Dedifferentiated amniotic fluid mesenchymal stem cell (primary cell): ENCODE measurements at regions not wholly inside any gene's neighbourhood (a gene's known extent, or its start where the extent isn't known, plus 50 kb on each side); places are given as distances from the start of the nearest gene placed in this dataset.

Experiments
- DNase-seq: peaks from one replicate; pipeline ENCODE4 v3.0.0-alpha.2; 2016; ENCODE audit errors: extremely low spot score

GRCh38 chr2:212619954-212620353 lies 81.4 kb upstream of the ERBB4 start:
- DNase-seq = no peak

DNA sequence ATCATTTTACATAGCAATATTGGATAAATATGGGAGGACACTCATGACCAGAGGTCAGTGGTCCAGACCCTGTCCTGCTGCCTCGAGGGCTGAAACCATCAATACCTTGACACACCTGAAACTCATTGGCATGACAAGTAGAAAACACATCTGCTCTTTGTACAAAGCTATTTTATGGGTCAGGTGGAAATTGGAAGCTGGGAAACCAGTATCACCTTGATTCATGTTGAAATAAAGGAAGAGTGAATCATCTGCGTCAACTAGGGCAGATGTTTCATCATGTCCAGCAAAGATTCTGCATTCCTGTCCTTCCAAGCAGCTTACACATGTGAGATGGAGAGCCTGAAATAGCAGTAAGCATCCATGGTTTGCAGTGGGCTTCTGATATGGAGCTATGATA lies 80.0 kb upstream of the ERBB4 start:
- no peak for DNase-seq

DNA sequence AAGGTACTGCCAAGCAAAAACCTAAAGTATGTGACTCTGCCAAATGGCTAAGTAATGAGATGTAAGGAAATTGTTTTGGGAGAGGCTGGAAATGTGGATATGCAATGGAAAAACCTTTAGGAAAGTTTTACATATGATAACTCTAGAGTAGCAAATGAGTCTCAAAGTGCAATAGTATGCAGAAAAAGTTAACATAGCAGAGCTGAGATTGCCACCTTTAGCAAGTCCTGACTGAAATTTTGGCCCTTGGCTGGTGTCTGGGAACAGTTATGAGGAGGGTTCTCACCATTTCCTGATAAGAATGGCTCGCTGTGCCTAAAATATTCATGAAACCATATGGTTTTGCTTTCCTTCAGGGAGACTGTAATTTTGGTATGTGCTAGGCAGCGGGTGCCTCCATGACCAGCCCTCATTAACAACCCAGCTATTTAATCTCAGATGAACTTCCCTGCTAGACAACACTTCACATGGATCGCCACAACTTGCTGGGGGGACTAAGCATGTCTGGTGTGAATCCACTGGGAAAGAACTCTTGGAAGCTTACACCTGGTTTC lies 72.3 kb upstream of the ERBB4 start:
- no peak for DNase-seq

DNA sequence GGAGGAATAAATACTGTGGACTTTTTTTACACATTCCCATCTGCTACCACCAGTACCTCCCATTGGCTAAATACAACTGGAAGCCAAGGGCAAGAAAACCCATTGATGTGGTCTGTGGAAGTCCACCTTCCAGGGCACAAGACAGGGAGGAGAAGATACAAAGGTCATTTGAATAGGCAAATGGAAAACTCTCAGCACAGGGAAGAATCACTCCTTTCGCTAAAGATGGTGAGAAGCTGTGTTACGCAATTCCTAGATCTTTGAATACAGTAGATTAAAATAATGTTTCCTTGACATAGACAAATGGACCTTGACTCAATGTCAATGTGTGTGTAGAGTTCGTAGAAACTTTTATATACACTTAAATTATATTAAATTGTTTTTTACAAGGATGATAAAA lies 70.9 kb upstream of the ERBB4 start:
- DNase-seq = no peak

GRCh38 chr2:212607080-212607479 lies 68.5 kb upstream of the ERBB4 start:
- no peak for DNase-seq

GRCh38 chr2:212606232-212606631 lies 67.6 kb upstream of the ERBB4 start:
- no peak for DNase-seq

DNA sequence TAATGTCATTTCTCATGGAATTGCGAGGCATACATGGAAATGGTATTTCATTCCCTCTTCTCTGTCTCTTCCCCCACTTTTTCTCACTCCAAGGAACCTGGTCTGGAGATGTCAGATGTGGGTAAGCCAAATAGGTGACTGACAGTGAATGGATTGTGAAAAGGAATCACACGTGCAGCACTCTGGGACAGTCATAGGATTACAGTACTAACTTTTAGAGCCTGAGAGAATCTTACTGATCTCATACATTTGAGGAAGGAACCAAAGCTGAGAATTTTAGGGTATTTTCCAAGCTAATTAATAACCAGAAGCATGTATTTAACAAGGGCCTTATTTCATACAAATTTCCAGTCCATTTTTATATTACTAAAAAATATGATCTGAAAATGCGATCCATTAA lies 58.1 kb upstream of the ERBB4 start:
- DNase-seq = no peak

- DNase-seq = no peak
Measured at GRCh38 chr2:212596276-212596675, 57.7 kb upstream of the ERBB4 start.

- DNase-seq = no peak
Measured at GRCh38 chr2:212595036-212595654, 56.5 kb upstream of the ERBB4 start.

GRCh38 chr2:212592695-212593094 lies 54.1 kb upstream of the ERBB4 start:
- DNase-seq = no peak
